Mammary epithelial cell (primary cell): ENCODE measurements at regions not wholly inside any gene's neighbourhood (a gene's known extent, or its start where the extent isn't known, plus 50 kb on each side); places are given as distances from the start of the nearest gene placed in this dataset.

ENCODE experiments used
- EZH2 ChIP-seq: IDR thresholded peaks from 2 replicates; pipeline ENCODE4 v1.6.1; 2012; ENCODE audit warnings: low read length, inconsistent platforms, borderline replicate concordance
- TF ChIP-seq, protein P1 (sequence below), 2 donors: IDR thresholded peaks in 1 of 2; conservative IDR thresholded peaks in 1 of 2; 2 replicates each; pipeline ENCODE4 v1.5.1; 2011 to 2012; ENCODE audit warnings: inconsistent platforms in 2 of 2, low read length in 2 of 2, mild to moderate bottlenecking in 2 of 2, control low read depth in 1 of 2, low read depth in 1 of 2; ENCODE audit not compliant: insufficient read depth in 1 of 2; ENCODE audit errors: extremely low read depth in 1 of 2

- TF ChIP-seq, protein P1, sequence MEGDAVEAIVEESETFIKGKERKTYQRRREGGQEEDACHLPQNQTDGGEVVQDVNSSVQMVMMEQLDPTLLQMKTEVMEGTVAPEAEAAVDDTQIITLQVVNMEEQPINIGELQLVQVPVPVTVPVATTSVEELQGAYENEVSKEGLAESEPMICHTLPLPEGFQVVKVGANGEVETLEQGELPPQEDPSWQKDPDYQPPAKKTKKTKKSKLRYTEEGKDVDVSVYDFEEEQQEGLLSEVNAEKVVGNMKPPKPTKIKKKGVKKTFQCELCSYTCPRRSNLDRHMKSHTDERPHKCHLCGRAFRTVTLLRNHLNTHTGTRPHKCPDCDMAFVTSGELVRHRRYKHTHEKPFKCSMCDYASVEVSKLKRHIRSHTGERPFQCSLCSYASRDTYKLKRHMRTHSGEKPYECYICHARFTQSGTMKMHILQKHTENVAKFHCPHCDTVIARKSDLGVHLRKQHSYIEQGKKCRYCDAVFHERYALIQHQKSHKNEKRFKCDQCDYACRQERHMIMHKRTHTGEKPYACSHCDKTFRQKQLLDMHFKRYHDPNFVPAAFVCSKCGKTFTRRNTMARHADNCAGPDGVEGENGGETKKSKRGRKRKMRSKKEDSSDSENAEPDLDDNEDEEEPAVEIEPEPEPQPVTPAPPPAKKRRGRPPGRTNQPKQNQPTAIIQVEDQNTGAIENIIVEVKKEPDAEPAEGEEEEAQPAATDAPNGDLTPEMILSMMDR (conservative IDR thresholded peaks at IDR 0.05 in 1 of 2, IDR thresholded peaks at IDR 0.05 in 1 of 2; ENCODE audit: extremely low read depth in 1 of 2, insufficient read depth in 1 of 2, low read depth in 1 of 2, low read length in 2 of 2) = no peak
- no peak for TF ChIP-seq EZH2
Measured at GRCh38 chr12:113747017-113747416, 219.1 kb downstream of the RBM19 start.
